D341Med (cell line): ENCODE measurements at regions not wholly inside any gene's neighbourhood (a gene's known extent, or its start where the extent isn't known, plus 50 kb on each side); places are given as distances from the start of the nearest gene placed in this dataset.
"Not testable (repeated sequence)": the region's sequence is repeated elsewhere in the genome, so short reads cannot be mapped to it uniquely, and the experiment has no call there.

Source experiments
- DNase-seq: peaks from one replicate; pipeline ENCODE4 v3.0.0; 2012; ENCODE audit warnings: low spot score

DNA sequence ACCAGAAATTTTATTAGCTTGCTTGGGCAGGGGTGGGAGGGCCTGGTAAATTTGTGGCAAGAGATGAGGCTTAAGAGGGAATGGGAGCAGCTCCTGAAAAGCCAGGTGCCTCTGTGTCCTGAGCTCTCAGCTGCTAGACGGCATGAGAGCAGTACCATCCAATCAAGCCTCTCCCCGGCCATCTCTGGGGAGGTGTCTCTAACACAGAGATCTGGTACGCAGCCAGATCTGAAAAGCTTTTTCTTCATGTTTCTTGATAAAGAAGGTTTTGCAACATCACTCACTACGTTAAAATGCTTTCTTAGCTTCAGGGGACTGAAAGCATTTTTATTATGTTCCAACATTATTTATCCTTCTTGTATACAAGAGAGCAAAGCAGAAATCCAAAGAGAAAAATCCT is 488.2 kb downstream of the RBFOX1 start:
- DNase-seq = no peak

DNA sequence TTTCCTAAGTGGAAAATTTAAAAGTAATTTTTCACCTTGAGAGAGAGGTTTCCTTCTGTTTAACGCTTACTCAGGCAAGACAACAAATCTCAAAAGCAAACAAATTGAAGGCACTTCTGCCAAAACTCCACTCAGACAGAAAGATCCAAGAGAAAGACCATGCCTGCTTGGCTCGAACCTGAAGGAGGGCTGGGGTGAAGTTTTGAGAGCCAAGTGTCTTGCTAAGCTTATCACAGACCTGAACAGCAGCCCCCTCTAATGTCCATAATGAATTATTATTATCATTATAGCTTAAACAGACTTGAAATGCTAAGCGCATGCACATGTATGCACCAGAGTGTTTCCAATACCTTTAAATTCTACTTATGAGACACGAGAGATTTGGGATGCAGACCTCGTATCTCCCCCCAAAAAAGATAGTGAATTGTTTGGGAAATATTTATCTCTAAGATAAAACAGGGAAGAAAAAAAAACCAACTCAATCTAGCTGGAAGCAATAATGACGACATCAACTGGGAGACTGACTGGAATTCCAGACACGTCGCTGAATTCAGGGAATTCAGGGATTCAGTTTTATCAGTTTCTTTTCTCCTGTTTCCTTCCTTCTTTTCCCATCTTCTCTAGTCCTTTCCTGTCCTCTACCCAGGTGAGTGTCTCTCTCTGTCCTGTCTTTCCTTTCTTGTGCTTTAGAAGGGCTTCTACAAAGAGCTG is 473.2 kb downstream of the RBFOX1 start:
- peak; percentile 29 for DNase-seq

DNA sequence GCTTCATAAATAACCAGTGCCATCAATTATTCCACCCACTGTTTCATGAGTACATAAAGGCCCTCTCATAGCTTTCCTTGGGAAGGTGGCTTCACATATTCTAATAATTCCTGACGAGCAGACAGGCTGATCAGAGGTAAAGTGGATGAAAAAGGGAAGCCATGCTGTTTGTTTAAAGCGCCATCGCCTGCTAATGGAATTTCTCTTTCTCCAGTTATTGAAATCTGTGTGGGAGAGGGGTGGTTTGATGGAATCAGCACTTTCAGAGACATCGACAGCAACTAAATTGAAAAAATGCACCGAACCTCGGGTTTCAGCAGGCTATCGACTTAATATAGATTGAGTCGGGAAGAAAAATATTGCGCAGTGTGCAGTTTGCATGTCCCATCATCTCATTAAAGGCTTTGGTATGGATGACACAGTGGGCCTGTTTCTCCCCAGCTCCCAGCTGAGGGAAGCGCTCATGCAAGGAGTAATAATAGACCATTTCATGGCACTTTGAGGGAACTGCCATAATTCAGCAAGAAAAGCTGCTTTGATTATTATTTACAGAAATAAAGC is 472.1 kb downstream of the RBFOX1 start:
- no peak for DNase-seq

DNA sequence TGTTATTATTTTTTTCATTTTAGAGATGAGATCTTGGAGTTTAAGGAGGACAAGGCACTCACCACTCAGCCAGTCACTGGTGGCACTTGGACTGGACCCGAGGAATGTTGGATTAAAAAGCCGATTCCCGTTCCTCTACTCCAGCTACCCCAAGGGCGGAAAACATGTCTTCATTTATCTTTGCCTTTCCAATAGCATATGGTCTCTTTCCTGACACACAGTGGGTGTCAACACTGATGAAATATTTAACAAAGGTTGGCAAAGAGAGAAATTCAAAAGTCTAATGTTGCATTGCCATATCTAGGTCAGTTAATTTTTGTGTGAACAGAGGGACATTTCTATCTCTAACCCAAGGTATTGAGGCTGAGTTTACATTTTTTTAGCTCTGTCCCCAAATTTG is 459.7 kb downstream of the RBFOX1 start:
- DNase-seq = no peak

DNA sequence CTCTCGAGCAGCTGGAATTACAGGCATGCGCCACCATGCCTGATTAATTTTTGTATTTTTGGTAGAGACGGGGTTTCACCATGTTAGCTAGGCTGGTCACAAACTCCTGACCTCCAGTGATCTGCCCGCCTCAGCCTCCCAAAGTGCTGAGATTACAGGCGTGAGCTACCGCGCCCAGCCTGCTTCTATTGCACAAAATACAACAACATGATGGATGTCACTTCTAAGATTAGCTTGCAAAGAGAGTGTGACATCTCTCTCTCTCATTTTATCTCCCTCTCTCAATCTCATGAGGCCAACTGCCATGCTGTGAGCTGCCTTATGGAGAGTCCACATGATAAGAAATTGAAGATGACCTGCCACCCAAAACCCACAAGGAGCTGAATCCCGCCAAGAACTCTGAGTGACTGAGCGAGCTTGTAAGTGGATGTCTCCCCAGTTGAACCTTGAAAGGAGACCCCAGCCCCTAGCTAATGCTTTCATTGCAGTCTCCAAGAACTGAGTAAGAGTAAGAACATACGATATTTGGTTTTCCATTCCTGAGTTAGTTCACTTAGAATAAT is 458.5 kb downstream of the RBFOX1 start:
- DNase-seq = no peak

DNA sequence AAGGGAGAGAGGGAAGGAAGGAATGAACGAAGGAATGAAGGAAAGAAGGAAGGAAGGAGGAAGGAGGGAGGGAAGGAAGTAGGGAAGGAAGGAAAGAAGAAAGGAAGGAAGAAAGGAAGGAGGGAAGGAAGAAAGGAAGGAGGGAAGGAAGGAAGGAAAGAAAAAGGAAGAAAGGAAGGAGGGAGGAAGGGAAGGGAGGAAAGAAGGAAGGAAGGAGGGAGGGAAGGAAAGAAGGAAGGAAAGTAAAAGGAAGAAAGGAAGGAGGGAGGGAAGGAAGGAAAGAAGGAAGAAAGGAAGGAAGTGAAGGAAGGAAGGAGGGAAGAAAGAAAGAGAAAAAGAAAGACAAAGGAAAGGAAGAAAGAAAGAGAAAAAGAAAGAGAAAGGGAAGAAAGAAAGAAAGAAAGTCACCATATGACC is 442.4 kb downstream of the RBFOX1 start:
- no peak for DNase-seq

GRCh38 chr16:7772722-7773121 is 440.1 kb downstream of the RBFOX1 start:
- DNase-seq = no peak

DNA sequence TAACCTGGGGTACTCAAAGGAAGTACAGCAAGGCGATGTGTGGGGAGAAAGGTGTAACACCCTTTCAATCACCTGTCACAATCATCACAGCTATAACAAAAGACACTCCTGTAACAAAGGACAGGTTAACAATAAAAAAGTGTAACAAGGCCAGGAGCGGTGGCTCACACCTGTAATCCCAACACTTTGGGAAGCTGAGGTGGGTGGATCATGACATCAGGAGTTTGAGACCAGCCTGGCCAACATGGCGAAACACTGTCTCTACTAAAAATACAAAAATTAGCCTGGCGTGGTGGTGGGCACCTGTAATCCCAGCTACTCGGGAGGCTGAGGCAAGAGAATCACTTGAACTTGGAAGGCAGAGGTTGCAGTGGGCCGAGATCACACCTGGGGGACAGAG is 436.4 kb downstream of the RBFOX1 start:
- not testable (repeated sequence) for DNase-seq

DNA sequence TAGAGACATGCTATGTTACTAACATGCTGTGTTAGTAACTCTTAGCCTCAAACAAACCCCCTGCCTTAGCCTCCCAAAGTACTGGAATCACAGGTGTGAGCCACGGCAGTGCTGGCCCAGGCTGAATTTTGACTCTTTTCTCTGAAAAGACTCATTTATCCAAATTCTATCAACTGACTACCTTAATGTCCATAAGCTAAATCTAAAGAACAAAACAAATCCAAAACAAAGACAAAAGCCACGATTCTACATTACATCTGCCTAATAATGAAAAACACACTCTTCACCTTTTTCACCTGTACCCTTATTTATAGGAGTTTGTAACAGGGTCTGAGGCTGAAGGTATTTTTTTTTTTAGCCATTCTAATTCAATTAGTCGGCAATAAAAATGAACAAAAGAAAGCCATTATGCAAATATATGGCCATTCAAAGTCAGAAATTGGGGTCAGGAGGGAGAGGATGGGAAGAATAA is 432.5 kb downstream of the RBFOX1 start:
- DNase-seq = no peak

GRCh38 chr16:7763111-7763510 is 430.5 kb downstream of the RBFOX1 start:
- no peak for DNase-seq
